ENCODE measurements at regions not wholly inside any gene's neighbourhood (a gene's known extent, or its start where the extent isn't known, plus 50 kb on each side); places are given as distances from the start of the nearest gene placed in this dataset.

GRCh38 chr7:92953657-92954056 lies 117.3 kb upstream of the CDK6 start:
- TF ChIP-seq EZH2phosphoT487 (IDR thresholded peaks at IDR 0.05; ENCODE audit: borderline replicate concordance), result no peak
- TF ChIP-seq, protein P1, sequence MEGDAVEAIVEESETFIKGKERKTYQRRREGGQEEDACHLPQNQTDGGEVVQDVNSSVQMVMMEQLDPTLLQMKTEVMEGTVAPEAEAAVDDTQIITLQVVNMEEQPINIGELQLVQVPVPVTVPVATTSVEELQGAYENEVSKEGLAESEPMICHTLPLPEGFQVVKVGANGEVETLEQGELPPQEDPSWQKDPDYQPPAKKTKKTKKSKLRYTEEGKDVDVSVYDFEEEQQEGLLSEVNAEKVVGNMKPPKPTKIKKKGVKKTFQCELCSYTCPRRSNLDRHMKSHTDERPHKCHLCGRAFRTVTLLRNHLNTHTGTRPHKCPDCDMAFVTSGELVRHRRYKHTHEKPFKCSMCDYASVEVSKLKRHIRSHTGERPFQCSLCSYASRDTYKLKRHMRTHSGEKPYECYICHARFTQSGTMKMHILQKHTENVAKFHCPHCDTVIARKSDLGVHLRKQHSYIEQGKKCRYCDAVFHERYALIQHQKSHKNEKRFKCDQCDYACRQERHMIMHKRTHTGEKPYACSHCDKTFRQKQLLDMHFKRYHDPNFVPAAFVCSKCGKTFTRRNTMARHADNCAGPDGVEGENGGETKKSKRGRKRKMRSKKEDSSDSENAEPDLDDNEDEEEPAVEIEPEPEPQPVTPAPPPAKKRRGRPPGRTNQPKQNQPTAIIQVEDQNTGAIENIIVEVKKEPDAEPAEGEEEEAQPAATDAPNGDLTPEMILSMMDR (conservative IDR thresholded peaks at IDR 0.05; ENCODE audit: low read length), result no peak
- no peaks in the 10 kb centered on the region for H3K79me2 ChIP-seq (ENCODE audit: insufficient read depth, low read length)
- H3F3A ChIP-seq (ENCODE audit: low read depth), result no peaks in the 10 kb centered on the region
- no peaks in the 10 kb centered on the region for H3K9me3 ChIP-seq (ENCODE audit: insufficient read depth, low read depth, low read length)
- H2AFZ ChIP-seq (ENCODE audit: low read length), result no peak overlapping the region
- no peak overlapping the region for H3K4me2 ChIP-seq (ENCODE audit: low read depth, low read length, poor library complexity, severe bottlenecking)
- no peak overlapping the region for H3K4me3 ChIP-seq (ENCODE audit: low read length, poor library complexity, severe bottlenecking)
- no peaks in the 10 kb centered on the region for H3K36me3 ChIP-seq (ENCODE audit: insufficient read depth, low read length)
- H3K9ac ChIP-seq (ENCODE audit: low read depth, low read length, poor library complexity, severe bottlenecking), result no peak overlapping the region
- no peaks in the 10 kb centered on the region for H4K20me1 ChIP-seq (ENCODE audit: insufficient read depth, low read length, poor library complexity, severe bottlenecking)
- no peaks in the 10 kb centered on the region for H3K4me1 ChIP-seq (ENCODE audit: insufficient read depth, low read length, poor library complexity, severe bottlenecking)
- no peaks in the 10 kb centered on the region for H3K27me3 ChIP-seq (ENCODE audit: insufficient read depth, low read length, poor library complexity, severe bottlenecking)
- no peaks in the 10 kb centered on the region for H3K9me2 ChIP-seq (replicated peaks; ENCODE audit: low read depth, low read length)

- Histone ChIP-seq H3K36me3 (ENCODE audit: insufficient read depth, low read length) (no peaks in the 10 kb centered on the region), H2AFZ (ENCODE audit: low read length) (no peak overlapping the region), H3K4me2 (ENCODE audit: low read depth, low read length, poor library complexity, severe bottlenecking) (no peak overlapping the region), H3K4me3 (ENCODE audit: low read length, poor library complexity, severe bottlenecking) (no peak overlapping the region), H3K27me3 (ENCODE audit: insufficient read depth, low read length, poor library complexity, severe bottlenecking) (no peaks in the 10 kb centered on the region), H3K9ac (ENCODE audit: low read depth, low read length, poor library complexity, severe bottlenecking) (no peak overlapping the region), H3K9me3 (ENCODE audit: insufficient read depth, low read depth, low read length) (no peaks in the 10 kb centered on the region), H4K20me1 (ENCODE audit: insufficient read depth, low read length, poor library complexity, severe bottlenecking) (no peaks in the 10 kb centered on the region), H3F3A (ENCODE audit: low read depth) (no peaks in the 10 kb centered on the region), H3K4me1 (ENCODE audit: insufficient read depth, low read length, poor library complexity, severe bottlenecking) (no peaks in the 10 kb centered on the region), H3K9me2 (replicated peaks; ENCODE audit: low read depth, low read length) (no peaks in the 10 kb centered on the region), H3K79me2 (ENCODE audit: insufficient read depth, low read length) (no peaks in the 10 kb centered on the region)
- no peak for TF ChIP-seq EZH2phosphoT487 (IDR thresholded peaks at IDR 0.05; ENCODE audit: borderline replicate concordance)
- TF ChIP-seq, protein P1 (conservative IDR thresholded peaks at IDR 0.05; ENCODE audit: low read length), result no peak
Measured at GRCh38 chr7:92949748-92950147, 113.4 kb upstream of the CDK6 start.

DNA sequence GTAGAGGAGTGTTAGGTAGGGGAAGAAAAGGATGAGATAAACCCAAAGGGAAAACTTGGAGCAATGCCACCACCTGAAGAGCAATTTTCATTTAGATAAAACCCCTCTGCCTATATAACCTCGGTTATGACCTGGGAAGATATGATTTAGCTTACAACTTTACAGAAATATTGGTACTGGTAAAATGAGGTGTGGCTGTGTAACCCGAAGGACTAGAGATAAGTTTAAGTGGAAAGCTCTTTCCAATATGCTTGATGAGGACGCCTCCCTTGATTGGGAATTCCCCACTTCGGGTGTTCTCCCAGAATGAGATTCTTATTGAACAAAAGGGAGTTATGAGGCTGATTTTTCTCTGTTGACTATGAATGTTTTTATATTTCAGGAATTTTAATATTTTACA lies 109.5 kb upstream of the CDK6 start:
- H3K9ac ChIP-seq (ENCODE audit: low read depth, low read length, poor library complexity, severe bottlenecking), result no peak overlapping the region
- H2AFZ ChIP-seq (ENCODE audit: low read length), result no peak overlapping the region
- H3F3A ChIP-seq (ENCODE audit: low read depth), result no peaks in the 10 kb centered on the region
- no peaks in the 10 kb centered on the region for H4K20me1 ChIP-seq (ENCODE audit: insufficient read depth, low read length, poor library complexity, severe bottlenecking)
- H3K4me1 ChIP-seq (ENCODE audit: insufficient read depth, low read length, poor library complexity, severe bottlenecking), result no peaks in the 10 kb centered on the region
- H3K9me3 ChIP-seq (ENCODE audit: insufficient read depth, low read depth, low read length), result no peaks in the 10 kb centered on the region
- H3K4me3 ChIP-seq (ENCODE audit: low read length, poor library complexity, severe bottlenecking), result no peak overlapping the region
- no peaks in the 10 kb centered on the region for H3K79me2 ChIP-seq (ENCODE audit: insufficient read depth, low read length)
- no peak overlapping the region for H3K4me2 ChIP-seq (ENCODE audit: low read depth, low read length, poor library complexity, severe bottlenecking)
- no peaks in the 10 kb centered on the region for H3K36me3 ChIP-seq (ENCODE audit: insufficient read depth, low read length)
- TF ChIP-seq, protein P1 (conservative IDR thresholded peaks at IDR 0.05; ENCODE audit: low read length), result no peak
- no peak for TF ChIP-seq EZH2phosphoT487 (IDR thresholded peaks at IDR 0.05; ENCODE audit: borderline replicate concordance)
- no peaks in the 10 kb centered on the region for H3K9me2 ChIP-seq (replicated peaks; ENCODE audit: low read depth, low read length)
- H3K27me3 ChIP-seq (ENCODE audit: insufficient read depth, low read length, poor library complexity, severe bottlenecking), result no peaks in the 10 kb centered on the region

Measured in Loucy (cell line).